Kidney (tissue), 13 donors: ENCODE measurements at regions not wholly inside any gene's neighbourhood (a gene's known extent, or its start where the extent isn't known, plus 50 kb on each side); places are given as distances from the start of the nearest gene placed in this dataset.

Experiments
- DNase-seq, 5 donors: peaks; one replicate each; pipeline ENCODE4 v3.0.0-alpha.2; 2013 to 2020
- FAIRE-seq: peaks from 2 replicates; lab custom pipeline; 2012; peaks lifted over from hg19 to GRCh38; lab: Jason Lieb, UNC
- H3K27ac ChIP-seq, 2 donors: one replicate each; pipeline ENCODE4 v1.7.0; 2013; ENCODE audit warnings: low read depth in 2 of 2, low read length in 2 of 2, inconsistent platforms in 1 of 2
- H3K27me3 ChIP-seq: one replicate; pipeline ENCODE4 v1.7.1; 2013; ENCODE audit warnings: low read length, inconsistent platforms; ENCODE audit not compliant: control insufficient read depth, insufficient read depth
- H3K36me3 ChIP-seq, 3 donors: one replicate each; pipeline versions ENCODE4 v1.7.0 to v1.7.1; 2013; ENCODE audit warnings: low read length in 3 of 3, control low read depth in 1 of 3, inconsistent platforms in 1 of 3; ENCODE audit not compliant: insufficient read depth in 3 of 3, control insufficient read depth in 2 of 3
- H3K4me1 ChIP-seq, 3 donors: one replicate each; pipeline versions ENCODE4 v1.7.0 to v1.7.1; 2013; ENCODE audit warnings: low read length in 3 of 3, inconsistent platforms in 1 of 3, low read depth in 1 of 3; ENCODE audit not compliant: control insufficient read depth in 2 of 3, insufficient read depth in 2 of 3
- H3K4me3 ChIP-seq, 3 donors: one replicate each; pipeline versions ENCODE4 v1.7.0 to v1.8.1; 2013; ENCODE audit warnings: low read length in 3 of 3, control low read depth in 1 of 3, inconsistent platforms in 1 of 3
- H3K9ac ChIP-seq, 3 donors: one replicate each; pipeline versions ENCODE4 v1.7.0 to v1.7.1; 2013; ENCODE audit warnings: low read length in 3 of 3, control low read depth in 1 of 3, inconsistent platforms in 1 of 3
- H3K9me3 ChIP-seq, 3 donors: one replicate each; pipeline versions ENCODE4 v1.7.0 to v1.7.1; 2013; ENCODE audit warnings: low read length in 3 of 3, control low read depth in 1 of 3, inconsistent platforms in 1 of 3; ENCODE audit not compliant: control insufficient read depth in 2 of 3, insufficient read depth in 1 of 3
- intact Hi-C: fragments of 100-400 bp; cut with DNase I; formaldehyde crosslinking; loops from one replicate; pipeline ENCODE4 v1.11.1; 2022
- TF ChIP-seq, protein P1 (sequence below): IDR thresholded peaks from 3 replicates; pipeline ENCODE4 v1.5.1; 2012; ENCODE audit warnings: mild to moderate bottlenecking, moderate library complexity, borderline replicate concordance; ENCODE audit not compliant: insufficient read depth; ENCODE audit errors: extremely low read depth
- donor health status: control.
- donor health status: control.
- donor health status: control.
- donor health status: control.
- donor health status: control.
- donor health status: DM: yes; HTN: yes; CAD: no.
- donor health status: Normal renal cell carcinoma (clear cell type).

DNA sequence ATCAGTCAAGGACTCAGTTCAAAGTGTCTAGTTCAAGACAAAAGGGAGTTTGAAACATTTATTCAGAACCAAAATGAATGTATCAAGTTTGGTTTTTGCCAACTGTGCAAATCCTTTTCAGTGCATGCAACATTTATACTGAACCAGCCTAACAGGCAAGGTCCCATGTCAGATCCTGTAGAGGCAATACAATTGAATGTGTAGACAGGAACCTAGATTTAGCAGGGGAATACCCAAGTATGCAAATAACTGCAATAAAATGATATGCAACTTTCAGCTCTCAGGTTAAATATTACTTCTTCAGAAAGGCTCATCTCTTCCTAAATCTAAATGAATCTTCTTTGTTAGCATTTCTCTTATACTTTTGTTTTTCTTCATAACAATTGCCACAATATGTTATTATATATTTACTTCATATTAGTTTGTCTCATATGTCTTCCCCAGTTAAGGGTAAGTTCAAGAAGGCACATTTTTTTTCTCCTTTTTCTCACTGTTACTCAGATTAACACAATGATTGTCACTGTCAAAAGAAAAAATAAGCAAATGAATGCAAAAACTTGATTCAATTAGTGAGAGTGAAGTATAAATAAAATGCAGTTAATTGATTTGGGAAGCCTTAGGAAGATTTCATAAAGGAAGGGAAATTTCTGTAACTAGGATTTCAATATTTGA, 163.9 kb upstream of the RASA1 start:
- H3K36me3 ChIP-seq: no peaks in the 10 kb centered on the region
- FAIRE-seq (no peak), DNase-seq (no peak)
- H3K27me3 ChIP-seq: no peaks in the 10 kb centered on the region
- H3K27ac ChIP-seq: no peak overlapping the region
- no peaks in the 10 kb centered on the region for H3K4me1 ChIP-seq
- H3K9ac ChIP-seq: no peak overlapping the region
- no peak overlapping the region for H3K4me3 ChIP-seq
- H3K9me3 ChIP-seq: no peaks in the 10 kb centered on the region
- TF ChIP-seq, protein P1, sequence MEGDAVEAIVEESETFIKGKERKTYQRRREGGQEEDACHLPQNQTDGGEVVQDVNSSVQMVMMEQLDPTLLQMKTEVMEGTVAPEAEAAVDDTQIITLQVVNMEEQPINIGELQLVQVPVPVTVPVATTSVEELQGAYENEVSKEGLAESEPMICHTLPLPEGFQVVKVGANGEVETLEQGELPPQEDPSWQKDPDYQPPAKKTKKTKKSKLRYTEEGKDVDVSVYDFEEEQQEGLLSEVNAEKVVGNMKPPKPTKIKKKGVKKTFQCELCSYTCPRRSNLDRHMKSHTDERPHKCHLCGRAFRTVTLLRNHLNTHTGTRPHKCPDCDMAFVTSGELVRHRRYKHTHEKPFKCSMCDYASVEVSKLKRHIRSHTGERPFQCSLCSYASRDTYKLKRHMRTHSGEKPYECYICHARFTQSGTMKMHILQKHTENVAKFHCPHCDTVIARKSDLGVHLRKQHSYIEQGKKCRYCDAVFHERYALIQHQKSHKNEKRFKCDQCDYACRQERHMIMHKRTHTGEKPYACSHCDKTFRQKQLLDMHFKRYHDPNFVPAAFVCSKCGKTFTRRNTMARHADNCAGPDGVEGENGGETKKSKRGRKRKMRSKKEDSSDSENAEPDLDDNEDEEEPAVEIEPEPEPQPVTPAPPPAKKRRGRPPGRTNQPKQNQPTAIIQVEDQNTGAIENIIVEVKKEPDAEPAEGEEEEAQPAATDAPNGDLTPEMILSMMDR: no peak
- intact Hi-C loops: no loop called here

DNA sequence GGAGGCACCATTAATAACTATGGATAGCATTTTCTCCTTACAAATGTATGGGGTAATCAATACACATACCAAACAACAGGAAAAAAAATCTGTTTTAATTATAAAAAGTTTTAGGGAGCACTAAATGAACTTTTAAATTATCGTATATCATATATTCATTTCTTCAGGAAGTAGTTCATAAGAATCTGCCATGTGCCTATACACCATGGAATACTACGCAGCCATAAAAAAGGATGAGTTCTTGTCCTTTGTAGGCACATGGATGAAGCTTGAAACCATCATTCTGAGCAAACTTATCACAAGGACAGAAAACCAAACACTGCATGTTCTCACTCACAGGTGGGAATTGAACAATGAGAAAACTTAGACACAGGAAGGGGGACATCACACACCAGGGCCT, 162.1 kb upstream of the RASA1 start:
- TF ChIP-seq, protein P1: no peak
- Histone ChIP-seq H3K4me1 (no peaks in the 10 kb centered on the region), H3K27ac (no peak overlapping the region), H3K9me3 (no peaks in the 10 kb centered on the region), H3K9ac (no peak overlapping the region), H3K4me3 (no peak overlapping the region), H3K27me3 (no peaks in the 10 kb centered on the region), H3K36me3 (no peaks in the 10 kb centered on the region)
- DNase-seq (no peak), FAIRE-seq (no peak)
- intact Hi-C loops: no loop called here

DNA sequence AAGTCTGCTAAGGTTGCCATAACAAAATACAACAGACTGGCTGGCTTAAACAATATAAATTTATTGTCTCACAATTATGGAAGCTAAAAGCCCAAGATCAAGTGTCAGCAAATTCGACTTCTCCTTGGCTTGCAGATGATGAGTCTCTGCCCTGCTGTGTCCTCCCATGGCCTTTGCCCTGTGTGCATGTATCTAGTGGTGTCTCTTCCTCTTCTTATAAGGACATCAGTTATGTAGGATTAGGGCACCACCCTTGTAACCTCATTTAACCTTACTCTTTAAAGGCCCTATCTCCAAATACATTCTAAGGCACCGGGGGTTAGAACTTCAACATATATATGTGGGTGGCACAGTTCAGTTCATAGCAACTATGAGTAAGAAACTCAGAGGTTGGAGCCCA, 157.9 kb upstream of the RASA1 start:
- H3K9me3 ChIP-seq: no peaks in the 10 kb centered on the region
- no peaks in the 10 kb centered on the region for H3K27me3 ChIP-seq
- no peak overlapping the region for H3K27ac ChIP-seq
- intact Hi-C loops: no loop called here
- H3K36me3 ChIP-seq: no peaks in the 10 kb centered on the region
- TF ChIP-seq, protein P1: no peak
- no peak for FAIRE-seq
- no peak overlapping the region for H3K9ac ChIP-seq
- H3K4me1 ChIP-seq: no peaks in the 10 kb centered on the region
- H3K4me3 ChIP-seq: no peak overlapping the region
- DNase-seq: no peak

DNA sequence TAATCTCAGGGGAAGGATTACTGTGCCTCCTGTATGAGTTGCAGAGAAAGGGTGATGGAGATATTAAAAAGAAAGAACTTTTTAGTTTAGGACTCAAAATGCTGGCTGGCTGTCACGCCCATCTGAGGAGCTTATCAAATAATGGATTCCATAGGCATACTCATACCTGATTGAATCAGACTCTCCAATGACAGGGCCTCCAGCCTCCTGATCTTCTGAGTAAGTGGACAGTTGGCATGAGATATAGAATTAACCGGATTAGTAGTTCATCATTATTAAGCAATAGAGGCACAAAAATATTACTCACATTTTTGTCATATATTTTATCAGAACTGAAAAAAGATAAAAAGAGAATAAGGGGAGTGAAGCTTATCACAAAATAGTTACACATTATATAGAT, 157.0 kb upstream of the RASA1 start:
- no peak overlapping the region for H3K9ac ChIP-seq
- no peak for FAIRE-seq
- no peak overlapping the region for H3K27ac ChIP-seq
- H3K9me3 ChIP-seq: no peaks in the 10 kb centered on the region
- no peak for DNase-seq
- H3K27me3 ChIP-seq: no peaks in the 10 kb centered on the region
- H3K4me3 ChIP-seq: no peak overlapping the region
- intact Hi-C loops: no loop called here
- H3K36me3 ChIP-seq: no peaks in the 10 kb centered on the region
- H3K4me1 ChIP-seq: no peaks in the 10 kb centered on the region
- TF ChIP-seq, protein P1: no peak
